IMR-90 (cell line): ENCODE measurements at regions not wholly inside any gene's neighbourhood (a gene's known extent, or its start where the extent isn't known, plus 50 kb on each side); places are given as distances from the start of the nearest gene placed in this dataset.

ENCODE experiments used
- ATAC-seq: fragments of 200-7000 bp; cut with Tn5 transposase; 2 replicates; pipeline ENCODE4 v1.9.1; 2020; ENCODE audit warnings: low read depth, mild to moderate bottlenecking, moderate library complexity
- BruUV-seq: library from RNA; stranded (reverse); fragments of 400-500 nt; replicated peaks from 2 replicates; lab custom pipeline; 2021; lab: Mats Ljungman, UMichigan
- CTCF ChIA-PET: fragments of 300-600 bp; formaldehyde crosslinking; extraction: SDS; loops from one replicate; lab custom pipeline; 2021; ENCODE audit warnings: antibody characterized with exemption; lab: Yijun Ruan, JAX
- POLR2A ChIA-PET: fragments of 300-600 bp; sonication (Branson Sonifier 250); formaldehyde crosslinking; loops from one replicate; lab custom pipeline; 2022; ENCODE audit warnings: antibody characterized with exemption; ENCODE audit not compliant: unreplicated experiment; lab: Charles Lee
- DNase-seq: peaks from one replicate; pipeline ENCODE4 v3.0.0; 2013
- H2AFZ ChIP-seq: replicated peaks from 2 replicates; pipeline ENCODE3; 2013; ENCODE audit warnings: low read length, mild to moderate bottlenecking; ENCODE audit not compliant: poor library complexity
- H2AK5ac ChIP-seq: 2 replicates; pipeline ENCODE4 v1.6.1; 2013; ENCODE audit warnings: low read depth, low read length, inconsistent platforms
- H2AK9ac ChIP-seq: replicated peaks from 2 replicates; pipeline ENCODE3; 2013; ENCODE audit warnings: mild to moderate bottlenecking, low read depth, low read length, moderate library complexity; ENCODE audit not compliant: poor library complexity
- H2BK120ac ChIP-seq: 2 replicates; pipeline ENCODE4 v1.6.1; 2013; ENCODE audit warnings: low read depth, low read length, inconsistent platforms
- H2BK15ac ChIP-seq: 3 replicates; pipeline ENCODE4 v1.6.1; 2013; ENCODE audit warnings: low read depth, low read length, inconsistent platforms
- H2BK20ac ChIP-seq: 2 replicates; pipeline ENCODE4 v1.6.1; 2013; ENCODE audit warnings: low read depth, mild to moderate bottlenecking, inconsistent platforms, low read length, moderate library complexity
- H2BK5ac ChIP-seq: 2 replicates; pipeline ENCODE4 v1.6.1; 2013; ENCODE audit warnings: mild to moderate bottlenecking, low read depth, low read length, inconsistent platforms; ENCODE audit not compliant: poor library complexity, severe bottlenecking
- H3K14ac ChIP-seq: replicated peaks from 2 replicates; pipeline ENCODE4 v1.6.1; 2013; ENCODE audit warnings: low read depth, low read length, inconsistent platforms
- H3K18ac ChIP-seq: 2 replicates; pipeline ENCODE4 v1.6.1; 2013; ENCODE audit warnings: low read depth, low read length, control low read depth
- H3K23ac ChIP-seq: 2 replicates; pipeline ENCODE4 v1.6.1; 2013; ENCODE audit warnings: low read depth, low read length, inconsistent platforms
- H3K27ac ChIP-seq: 2 replicates; pipeline ENCODE4 v1.5.1; 2013; ENCODE audit warnings: mild to moderate bottlenecking, control low read depth, low read length; ENCODE audit not compliant: insufficient read depth
- H3K27me3 ChIP-seq: 2 replicates; pipeline ENCODE4 v1.6.1; 2013; ENCODE audit warnings: low read length; ENCODE audit not compliant: control insufficient read depth, insufficient read depth
- H3K36me3 ChIP-seq: 2 replicates; pipeline ENCODE4 v1.6.1; 2013; ENCODE audit warnings: low read length, mixed read lengths; ENCODE audit not compliant: control insufficient read depth, insufficient read depth
- H3K4ac ChIP-seq: 2 replicates; pipeline ENCODE4 v1.6.1; 2013; ENCODE audit warnings: low read depth, low read length, inconsistent platforms
- H3K4me1 ChIP-seq: 2 replicates; pipeline ENCODE4 v1.6.1; 2013; ENCODE audit warnings: low read length, mixed read lengths; ENCODE audit not compliant: control insufficient read depth, insufficient read depth
- H3K4me2 ChIP-seq: 2 replicates; pipeline ENCODE4 v1.6.1; 2013; ENCODE audit warnings: low read depth, mild to moderate bottlenecking, control low read depth, low read length, moderate library complexity
- H3K4me3 ChIP-seq: 2 replicates; pipeline ENCODE4 v1.5.1; 2013; ENCODE audit warnings: low read depth, mild to moderate bottlenecking, control low read depth, low read length, moderate library complexity; ENCODE audit not compliant: insufficient read depth
- H3K56ac ChIP-seq: 2 replicates; pipeline ENCODE4 v1.6.1; 2013; ENCODE audit warnings: low read length, inconsistent platforms; ENCODE audit not compliant: insufficient read depth; ENCODE audit errors: extremely low read depth
- H3K79me1 ChIP-seq, 2 experiments: 2 replicates each; pipeline ENCODE4 v1.6.1; 2013; ENCODE audit warnings: low read length in 2 of 2, inconsistent platforms in 1 of 2, low read depth in 1 of 2
- H3K9ac ChIP-seq: 2 replicates; pipeline ENCODE4 v1.6.1; 2013; ENCODE audit warnings: low read depth, low read length, control low read depth
- H3K9me1 ChIP-seq: 2 replicates; pipeline ENCODE4 v1.6.1; 2013; ENCODE audit warnings: low read length, inconsistent platforms; ENCODE audit not compliant: insufficient read depth
- H3K9me3 ChIP-seq: 2 replicates; pipeline ENCODE4 v1.6.1; 2013; ENCODE audit warnings: low read length; ENCODE audit not compliant: control insufficient read depth, insufficient read depth
- H4K20me1 ChIP-seq: 2 replicates; pipeline ENCODE4 v1.6.1; 2013; ENCODE audit warnings: low read length, inconsistent platforms; ENCODE audit not compliant: insufficient read depth
- H4K5ac ChIP-seq: 2 replicates; pipeline ENCODE4 v1.6.1; 2013; ENCODE audit warnings: mild to moderate bottlenecking, low read depth, low read length, control low read depth
- H4K8ac ChIP-seq, 2 experiments: 2 replicates each; pipeline ENCODE4 v1.6.1; 2013; ENCODE audit warnings: low read depth in 2 of 2, low read length in 2 of 2, control low read depth in 1 of 2, inconsistent platforms in 1 of 2
- H4K91ac ChIP-seq: 2 replicates; pipeline ENCODE4 v1.6.1; 2013; ENCODE audit warnings: low read depth, low read length, inconsistent platforms; ENCODE audit not compliant: insufficient read depth
- BHLHE40 ChIP-seq: fragments of 150-350 bp; IDR thresholded peaks from 2 replicates; pipeline ENCODE4 v1.6.1; 2016; ENCODE audit warnings: mild to moderate bottlenecking, low read depth, low read length
- CEBPB ChIP-seq: IDR thresholded peaks from 2 replicates; pipeline ENCODE4 v1.6.1; 2012; ENCODE audit warnings: low read depth, low read length, improper control_type of control experiment
- CHD1 ChIP-seq: IDR thresholded peaks from 2 replicates; pipeline ENCODE4 v1.6.1; 2012; ENCODE audit warnings: low read depth, low read length, improper control_type of control experiment
- CTCF ChIP-seq: conservative IDR thresholded peaks from 2 replicates; pipeline ENCODE4 v1.5.1; 2012; ENCODE audit warnings: mild to moderate bottlenecking, low read depth, low read length, improper control_type of control experiment
- ELK1 ChIP-seq: fragments of 150-350 bp; IDR thresholded peaks from 2 replicates; pipeline ENCODE4 v1.6.1; 2016; ENCODE audit warnings: low read depth, mild to moderate bottlenecking, low read length, moderate library complexity, borderline replicate concordance
- FOS ChIP-seq: fragments of 150-350 bp; IDR thresholded peaks from 2 replicates; pipeline ENCODE4 v1.6.1; 2016; ENCODE audit warnings: low read depth, low read length
- MAFK ChIP-seq: IDR thresholded peaks from 2 replicates; pipeline ENCODE4 v1.6.1; 2012; ENCODE audit warnings: low read depth, low read length, improper control_type of control experiment
- MAZ ChIP-seq: IDR thresholded peaks from 2 replicates; pipeline ENCODE4 v1.6.1; 2012; ENCODE audit warnings: low read depth, mild to moderate bottlenecking, low read length, improper control_type of control experiment, moderate library complexity, borderline replicate concordance
- MXI1 ChIP-seq: IDR thresholded peaks from 2 replicates; pipeline ENCODE4 v1.6.1; 2012; ENCODE audit warnings: low read depth, mild to moderate bottlenecking, low read length, moderate library complexity, borderline replicate concordance
- NFE2L2 ChIP-seq: fragments of 150-350 bp; IDR thresholded peaks from 2 replicates; pipeline ENCODE4 v1.6.1; 2016; ENCODE audit warnings: low read depth, mild to moderate bottlenecking, low read length
- POLR2A ChIP-seq: IDR thresholded peaks from 2 replicates; pipeline ENCODE4 v1.6.1; 2012; ENCODE audit warnings: mild to moderate bottlenecking, low read depth, low read length
- RAD21 ChIP-seq: IDR thresholded peaks from 2 replicates; pipeline ENCODE4 v1.6.1; 2012; ENCODE audit warnings: low read length, improper control_type of control experiment
- RCOR1 ChIP-seq: IDR thresholded peaks from 2 replicates; pipeline ENCODE4 v1.6.1; 2012; ENCODE audit warnings: mild to moderate bottlenecking, low read length, improper control_type of control experiment; ENCODE audit not compliant: insufficient replicate concordance
- RFX5 ChIP-seq: IDR thresholded peaks from 2 replicates; pipeline ENCODE4 v1.8.0; 2012; ENCODE audit warnings: low read depth, mild to moderate bottlenecking, low read length, moderate library complexity
- SMC3 ChIP-seq: fragments of 150-350 bp; IDR thresholded peaks from 2 replicates; pipeline ENCODE4 v1.6.1; 2016; ENCODE audit warnings: low read depth, mild to moderate bottlenecking, antibody characterized with exemption, low read length, moderate library complexity
- USF2 ChIP-seq: fragments of 150-350 bp; IDR thresholded peaks from 2 replicates; pipeline ENCODE4 v1.6.1; 2017; ENCODE audit warnings: mild to moderate bottlenecking, antibody characterized with exemption, low read length, low read depth
- WGBS, 2 experiments: methylation state at CpG; one replicate each; pipeline versions ENCODE4 v1.1.5 to v1.1.7; 2013; ENCODE audit warnings: missing lambda C conversion rate in 2 of 2; ENCODE audit not compliant: insufficient read length in 1 of 2; ENCODE audit errors: extremely low coverage in 2 of 2; 5-methylcytosine and 5-hydroxymethylcytosine counted together
- dilution Hi-C: fragments of 300-500 bp; cut with HindIII; formaldehyde crosslinking; loops from one replicate; pipeline ENCODE4 v1.14.3; 2018; ENCODE audit warnings: low sequenced_read_pairs; ENCODE audit not compliant: unreplicated experiment
- in situ Hi-C: fragments of 300-500 bp; cut with MboI; formaldehyde crosslinking; loops from 3 replicates; pipeline ENCODE4 v1.14.3; 2019; ENCODE audit warnings: low sequenced_read_pairs, inconsistent platforms, mixed read lengths
- intact Hi-C: fragments of 100-400 bp; cut with micrococcal nuclease; formaldehyde crosslinking; loops from 2 replicates; pipeline ENCODE4 v1.10.0; 2022

- Histone ChIP-seq H2AK5ac (no peak overlapping the region), H3K4me2 (no peak overlapping the region), H4K5ac (no peak overlapping the region), H3K23ac (no peak overlapping the region), H3K9ac (no peak overlapping the region), H4K91ac (no peak overlapping the region), H3K27ac (no peak overlapping the region), H3K18ac (no peak overlapping the region), H3K4me1 (no peaks in the 10 kb centered on the region), H3K36me3 (no peaks in the 10 kb centered on the region), H2BK20ac (no peak overlapping the region), H3K56ac (no peak overlapping the region), H3K4ac (no peak overlapping the region), H2BK15ac (no peak overlapping the region), H3K4me3 (no peak overlapping the region), H4K20me1 (no peaks in the 10 kb centered on the region), H4K8ac (no peak overlapping the region), H2BK5ac (no peak overlapping the region), H3K14ac (no peak overlapping the region), H3K79me1 (no peaks in the 10 kb centered on the region), H3K9me3 (peaks cover 3% of the 10 kb centered on the region; the same call in 1 of the 2 replicates), H3K27me3 (no peaks in the 10 kb centered on the region), H2AK9ac (no peak overlapping the region), H3K9me1 (no peaks in the 10 kb centered on the region), H2AFZ (no peak overlapping the region), H2BK120ac (no peak overlapping the region)
- CTCF ChIA-PET = no interaction called here
- no TSS peak for BruUV-seq
- in situ Hi-C loops (no loop called here), dilution Hi-C loops (no loop called here), intact Hi-C loops (no loop called here)
- DNase-seq = no peak
- POLR2A ChIA-PET = no interaction called here
- no CpG with 5 or more reads among the region's 4 CpGs for WGBS, 2 experiments
- TF ChIP-seq RFX5 (no peak), CHD1 (no peak), USF2 (no peak), NFE2L2 (no peak), SMC3 (no peak), MAFK (no peak), POLR2A (no peak), CEBPB (no peak), MAZ (no peak), RCOR1 (no peak), CTCF (no peak), MXI1 (no peak), ELK1 (no peak), RAD21 (no peak), BHLHE40 (no peak), FOS (no peak)
- ATAC-seq = no peak
Observed at GRCh38 chr21:19171585-19171984, 768.0 kb upstream of the TMPRSS15 start.
